Loucy (cell line): ENCODE measurements at regions not wholly inside any gene's neighbourhood (a gene's known extent, or its start where the extent isn't known, plus 50 kb on each side); places are given as distances from the start of the nearest gene placed in this dataset.

ENCODE experiments used
- H2AFZ ChIP-seq: fragments of 200-600 bp; sonication (generic); 2 replicates; pipeline ENCODE4 v1.6.0; 2016; ENCODE audit warnings: antibody characterized with exemption, mild to moderate bottlenecking, low read length, moderate library complexity
- H3F3A ChIP-seq: fragments of 200-600 bp; 2 replicates; pipeline ENCODE4 v1.6.0; 2016; ENCODE audit warnings: antibody characterized with exemption, low read depth, mild to moderate bottlenecking
- H3K27me3 ChIP-seq: fragments of 200-600 bp; sonication (generic); 2 replicates; pipeline ENCODE4 v1.6.1; 2014; ENCODE audit warnings: low read length, mild to moderate bottlenecking; ENCODE audit not compliant: insufficient read depth, poor library complexity, severe bottlenecking
- H3K36me3 ChIP-seq: fragments of 200-600 bp; sonication (generic); 2 replicates; pipeline ENCODE4 v1.6.1; 2016; ENCODE audit warnings: low read length; ENCODE audit not compliant: insufficient read depth
- H3K4me1 ChIP-seq: fragments of 200-600 bp; sonication (generic); 2 replicates; pipeline ENCODE4 v1.5.1; 2014; ENCODE audit warnings: low read length, mild to moderate bottlenecking; ENCODE audit not compliant: insufficient read depth, poor library complexity, severe bottlenecking
- H3K4me2 ChIP-seq: fragments of 200-600 bp; sonication (generic); 2 replicates; pipeline ENCODE4 v1.6.0; 2014; ENCODE audit warnings: antibody characterized with exemption, low read length, low read depth, mild to moderate bottlenecking; ENCODE audit not compliant: poor library complexity, severe bottlenecking
- H3K4me3 ChIP-seq: fragments of 200-600 bp; sonication (generic); 2 replicates; pipeline ENCODE4 v1.5.1; 2014; ENCODE audit warnings: low read length, mild to moderate bottlenecking, mixed read lengths; ENCODE audit not compliant: poor library complexity, severe bottlenecking
- H3K79me2 ChIP-seq: fragments of 200-600 bp; sonication (generic); 2 replicates; pipeline ENCODE4 v1.6.1; 2014; ENCODE audit warnings: low read length; ENCODE audit not compliant: insufficient read depth
- H3K9ac ChIP-seq: fragments of 200-600 bp; sonication (generic); 2 replicates; pipeline ENCODE4 v1.6.0; 2014; ENCODE audit warnings: mild to moderate bottlenecking, low read depth, low read length, moderate library complexity; ENCODE audit not compliant: poor library complexity, severe bottlenecking
- H3K9me2 ChIP-seq: fragments of 200-600 bp; sonication (generic); replicated peaks from 2 replicates; pipeline ENCODE4 v1.6.1; 2016; ENCODE audit warnings: low read depth, low read length, mixed read lengths
- H3K9me3 ChIP-seq: fragments of 200-600 bp; sonication (generic); 2 replicates; pipeline ENCODE4 v1.6.1; 2014; ENCODE audit warnings: mild to moderate bottlenecking, antibody characterized with exemption, low read length, low read depth; ENCODE audit not compliant: insufficient read depth
- H4K20me1 ChIP-seq: fragments of 200-600 bp; sonication (generic); 2 replicates; pipeline ENCODE4 v1.6.0; 2014; ENCODE audit warnings: antibody characterized with exemption, low read length, mild to moderate bottlenecking; ENCODE audit not compliant: insufficient read depth, poor library complexity, severe bottlenecking
- EZH2phosphoT487 ChIP-seq: fragments of 200-600 bp; IDR thresholded peaks from 2 replicates; pipeline ENCODE4 v1.6.1; 2018; ENCODE audit warnings: antibody characterized with exemption, mild to moderate bottlenecking, moderate library complexity, borderline replicate concordance
- TF ChIP-seq, protein P1 (sequence below): fragments of 200-600 bp; sonication (generic); conservative IDR thresholded peaks from 2 replicates; pipeline ENCODE4 v1.5.1; 2014; ENCODE audit warnings: mild to moderate bottlenecking, antibody characterized with exemption, low read length

DNA sequence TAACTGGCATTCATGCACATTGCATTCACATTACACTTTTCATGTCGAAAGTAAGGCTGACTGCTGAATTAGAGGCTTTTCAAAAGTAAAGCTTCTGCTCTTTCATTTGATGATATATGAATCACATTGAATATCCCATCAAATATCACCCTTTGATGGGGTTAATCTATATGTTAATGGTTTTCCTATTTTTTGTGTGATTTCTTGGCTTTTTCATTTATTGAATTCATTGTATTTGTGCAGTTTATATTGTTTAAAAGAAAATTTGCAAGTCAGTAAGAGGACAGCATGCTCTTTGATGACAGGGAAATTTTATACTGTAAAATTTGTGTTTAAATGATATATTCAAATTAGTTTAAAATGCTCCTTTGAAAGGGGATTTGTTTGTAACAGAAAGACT, 344.1 kb downstream of the PCDH10 start:
- Histone ChIP-seq H3K4me3 (no peak overlapping the region), H3K79me2 (no peaks in the 10 kb centered on the region), H3K9ac (no peak overlapping the region), H2AFZ (no peak overlapping the region), H3K4me2 (no peak overlapping the region), H3K27me3 (no peaks in the 10 kb centered on the region), H4K20me1 (no peaks in the 10 kb centered on the region), H3K4me1 (no peaks in the 10 kb centered on the region), H3K36me3 (no peaks in the 10 kb centered on the region), H3K9me3 (no peaks in the 10 kb centered on the region), H3F3A (no peaks in the 10 kb centered on the region), H3K9me2 (no peaks in the 10 kb centered on the region)
- no peak for TF ChIP-seq EZH2phosphoT487
- TF ChIP-seq, protein P1, sequence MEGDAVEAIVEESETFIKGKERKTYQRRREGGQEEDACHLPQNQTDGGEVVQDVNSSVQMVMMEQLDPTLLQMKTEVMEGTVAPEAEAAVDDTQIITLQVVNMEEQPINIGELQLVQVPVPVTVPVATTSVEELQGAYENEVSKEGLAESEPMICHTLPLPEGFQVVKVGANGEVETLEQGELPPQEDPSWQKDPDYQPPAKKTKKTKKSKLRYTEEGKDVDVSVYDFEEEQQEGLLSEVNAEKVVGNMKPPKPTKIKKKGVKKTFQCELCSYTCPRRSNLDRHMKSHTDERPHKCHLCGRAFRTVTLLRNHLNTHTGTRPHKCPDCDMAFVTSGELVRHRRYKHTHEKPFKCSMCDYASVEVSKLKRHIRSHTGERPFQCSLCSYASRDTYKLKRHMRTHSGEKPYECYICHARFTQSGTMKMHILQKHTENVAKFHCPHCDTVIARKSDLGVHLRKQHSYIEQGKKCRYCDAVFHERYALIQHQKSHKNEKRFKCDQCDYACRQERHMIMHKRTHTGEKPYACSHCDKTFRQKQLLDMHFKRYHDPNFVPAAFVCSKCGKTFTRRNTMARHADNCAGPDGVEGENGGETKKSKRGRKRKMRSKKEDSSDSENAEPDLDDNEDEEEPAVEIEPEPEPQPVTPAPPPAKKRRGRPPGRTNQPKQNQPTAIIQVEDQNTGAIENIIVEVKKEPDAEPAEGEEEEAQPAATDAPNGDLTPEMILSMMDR = no peak

DNA sequence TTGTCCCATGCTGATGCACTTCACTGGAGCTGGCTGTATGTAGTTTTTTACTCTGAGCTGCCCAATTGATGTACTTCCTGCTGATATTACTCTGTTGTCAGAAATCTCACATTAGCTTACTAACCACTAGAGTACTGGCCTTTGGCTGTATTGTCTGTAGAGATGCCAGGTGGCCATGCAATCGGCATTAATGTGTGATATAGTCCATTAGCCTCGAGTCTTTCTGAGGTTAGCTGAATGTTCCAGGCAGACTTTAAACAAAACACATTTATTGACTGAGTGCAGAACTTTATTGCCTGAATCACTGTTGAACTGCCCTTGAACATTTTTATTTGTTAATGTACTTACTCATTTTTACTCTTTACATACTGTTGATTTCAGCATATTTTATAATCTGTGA, 335.2 kb downstream of the PCDH10 start:
- Histone ChIP-seq H3K27me3 (no peaks in the 10 kb centered on the region), H3K79me2 (no peaks in the 10 kb centered on the region), H3K4me3 (no peak overlapping the region), H3K4me1 (peaks cover 3% of the 10 kb centered on the region), H4K20me1 (no peaks in the 10 kb centered on the region), H3K9me3 (0 out of 2 replicates have a peak, but pooled peaks cover 2% of the 10 kb centered on the region), H3F3A (no peaks in the 10 kb centered on the region), H3K36me3 (no peaks in the 10 kb centered on the region), H3K4me2 (no peak overlapping the region), H3K9ac (no peak overlapping the region), H3K9me2 (no peaks in the 10 kb centered on the region), H2AFZ (no peak overlapping the region)
- TF ChIP-seq EZH2phosphoT487 = no peak
- TF ChIP-seq, protein P1 = no peak

DNA sequence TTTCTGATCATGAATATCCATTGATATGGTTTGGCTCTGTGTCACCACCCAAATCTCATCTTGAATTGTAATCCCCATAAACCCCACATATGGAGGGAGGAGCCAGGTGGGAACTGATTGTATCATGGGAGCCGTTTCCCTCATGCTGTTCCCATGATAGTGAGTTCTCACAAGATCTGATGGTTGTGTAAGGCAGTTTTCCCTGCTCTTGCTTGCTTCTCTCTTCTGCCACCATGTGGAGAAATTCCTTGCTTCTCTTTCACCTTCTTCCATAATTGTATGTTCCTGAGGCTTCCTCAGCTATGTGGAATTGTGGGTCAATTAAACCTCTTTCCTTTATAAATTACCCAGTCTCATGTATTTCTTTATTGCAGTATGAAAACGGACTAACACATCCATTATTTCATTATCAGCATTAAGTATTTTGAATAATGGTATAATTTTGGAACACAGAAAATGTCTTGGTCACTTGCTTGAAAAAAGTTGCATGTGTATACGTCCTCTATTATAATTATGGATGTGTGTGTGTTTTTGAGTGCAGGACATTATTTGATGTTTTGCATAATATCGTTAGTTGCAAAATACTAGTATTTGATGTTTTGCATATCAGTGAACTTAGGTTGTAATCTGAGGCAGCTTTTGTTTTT, 334.6 kb downstream of the PCDH10 start:
- no peaks in the 10 kb centered on the region for H4K20me1 ChIP-seq
- H3K9me2 ChIP-seq = no peaks in the 10 kb centered on the region
- no peaks in the 10 kb centered on the region for H3K79me2 ChIP-seq
- H3K4me2 ChIP-seq = no peak overlapping the region
- H2AFZ ChIP-seq = no peak overlapping the region
- no peak for TF ChIP-seq EZH2phosphoT487
- TF ChIP-seq, protein P1 = peak; percentile 61
- H3K27me3 ChIP-seq = no peaks in the 10 kb centered on the region
- H3K9me3 ChIP-seq = 0 out of 2 replicates have a peak, but pooled peaks cover 4% of the 10 kb centered on the region
- H3K4me3 ChIP-seq = no peak overlapping the region
- no peaks in the 10 kb centered on the region for H3K36me3 ChIP-seq
- H3K9ac ChIP-seq = no peak overlapping the region
- H3F3A ChIP-seq = no peaks in the 10 kb centered on the region
- peaks cover 3% of the 10 kb centered on the region for H3K4me1 ChIP-seq
